NB4 (cell line): ENCODE measurements at regions not wholly inside any gene's neighbourhood (a gene's known extent, or its start where the extent isn't known, plus 50 kb on each side); places are given as distances from the start of the nearest gene placed in this dataset.

Experiments used
- CTCF ChIP-seq: IDR thresholded peaks from one replicate; pipeline ENCODE4 v1.5.1; 2012; ENCODE audit warnings: low read depth, low read length
- MAX ChIP-seq: IDR thresholded peaks from 2 replicates; pipeline ENCODE4 v1.6.1; 2011; ENCODE audit warnings: low read depth, low read length

DNA sequence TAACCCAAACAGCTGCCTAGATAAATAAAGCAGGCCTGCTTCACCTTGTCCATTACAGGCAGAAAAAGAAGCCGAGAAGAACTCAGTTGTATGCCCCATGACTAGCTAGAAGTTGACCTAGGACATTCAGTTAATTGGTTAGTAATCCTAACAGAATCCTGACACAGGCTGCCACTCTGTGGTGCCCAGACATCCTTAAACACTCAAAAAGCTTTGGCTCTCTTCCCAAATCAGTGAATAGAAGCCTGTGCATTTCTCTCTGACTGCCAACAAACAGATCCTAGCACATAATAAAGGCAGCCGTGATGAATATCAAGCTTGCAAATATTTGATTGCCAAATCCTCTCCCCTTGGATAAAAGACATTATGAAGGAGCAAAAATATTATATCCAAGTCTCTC is 519.1 kb upstream of the EYS start:
- no peak for TF ChIP-seq CTCF
- no peak for TF ChIP-seq MAX
